ENCODE measurements at regions not wholly inside any gene's neighbourhood (a gene's known extent, or its start where the extent isn't known, plus 50 kb on each side); places are given as distances from the start of the nearest gene placed in this dataset.
"Not testable (repeated sequence)": the region's sequence is repeated elsewhere in the genome, so short reads cannot be mapped to it uniquely, and the experiment has no call there.

DNA sequence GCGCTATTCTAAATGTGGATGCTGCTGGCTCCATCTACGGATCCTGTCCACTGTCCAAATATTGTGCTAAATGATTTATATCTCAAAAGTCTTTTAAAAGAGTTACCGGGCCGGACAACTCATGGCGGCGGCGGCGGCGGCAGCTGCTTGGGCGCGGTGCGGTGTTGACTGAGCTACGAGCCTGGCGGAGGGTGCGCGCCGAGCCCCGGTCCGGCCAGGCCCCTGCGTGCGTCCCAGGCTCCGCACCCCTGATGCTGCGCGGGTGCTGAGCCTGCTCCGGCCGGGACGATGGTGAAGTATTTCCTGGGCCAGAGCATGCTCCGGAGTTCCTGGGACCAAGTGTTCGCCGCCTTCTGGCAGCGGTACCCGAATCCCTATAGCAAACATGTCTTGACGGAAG lies 303.4 kb downstream of the CENPW start:
- DNase-seq (ENCODE audit: low read depth, low spot score): no peak
- H3K4me3 ChIP-seq (ENCODE audit: low read length): no peak overlapping the region

DNA sequence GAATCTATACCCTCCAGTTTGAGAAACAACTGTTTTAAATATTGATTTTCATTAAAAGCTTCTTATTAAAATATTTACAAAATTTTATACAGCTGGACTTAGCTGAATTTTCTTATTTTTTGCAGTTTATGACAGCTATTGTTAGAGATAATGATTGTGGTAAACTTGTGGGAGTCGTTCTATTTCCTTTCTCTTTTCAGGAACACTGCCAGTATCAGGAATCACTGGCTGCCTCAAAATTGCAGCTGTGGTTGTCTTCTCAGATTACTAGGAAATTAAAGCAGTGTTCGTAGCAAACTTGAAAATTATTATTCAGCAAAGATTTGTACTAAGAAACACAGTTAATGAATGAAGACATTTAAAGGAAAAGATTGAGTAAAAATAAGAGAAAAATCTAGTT lies 311.0 kb downstream of the CENPW start:
- DNase-seq (ENCODE audit: low read depth, low spot score): no peak
- H3K4me3 ChIP-seq (ENCODE audit: low read length): no peak overlapping the region

DNA sequence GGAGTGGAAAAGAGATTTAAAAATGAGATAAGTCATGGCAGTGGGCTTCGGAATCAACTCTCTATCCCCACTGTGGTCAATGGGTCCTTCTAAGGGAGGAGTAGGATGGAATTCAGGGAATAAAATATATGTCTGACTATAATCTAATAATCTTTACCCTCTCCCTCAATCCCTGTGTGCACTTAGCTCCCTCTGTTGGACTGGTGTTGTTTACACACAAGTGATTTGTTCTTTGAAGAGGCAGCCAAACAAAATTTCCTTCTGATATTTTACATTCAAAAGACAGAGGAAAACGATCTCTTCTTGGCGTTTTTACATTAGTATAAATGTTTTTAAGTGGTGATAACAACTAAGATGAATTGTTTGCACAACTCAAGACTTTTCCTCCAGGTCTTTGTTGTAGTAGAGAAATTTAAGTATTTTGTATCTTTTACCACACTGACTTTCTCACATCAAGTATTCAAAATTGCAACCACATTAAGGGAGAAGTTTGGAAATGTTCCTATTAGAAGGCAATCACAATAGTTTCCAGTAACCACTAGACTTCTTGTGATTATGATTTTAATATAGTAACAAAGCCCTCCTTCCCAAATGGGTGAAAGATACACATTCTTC lies 317.8 kb downstream of the CENPW start:
- peak; percentile 2 for DNase-seq (ENCODE audit: low read depth, low spot score)
- H3K4me3 ChIP-seq (ENCODE audit: low read length): no peak overlapping the region

DNA sequence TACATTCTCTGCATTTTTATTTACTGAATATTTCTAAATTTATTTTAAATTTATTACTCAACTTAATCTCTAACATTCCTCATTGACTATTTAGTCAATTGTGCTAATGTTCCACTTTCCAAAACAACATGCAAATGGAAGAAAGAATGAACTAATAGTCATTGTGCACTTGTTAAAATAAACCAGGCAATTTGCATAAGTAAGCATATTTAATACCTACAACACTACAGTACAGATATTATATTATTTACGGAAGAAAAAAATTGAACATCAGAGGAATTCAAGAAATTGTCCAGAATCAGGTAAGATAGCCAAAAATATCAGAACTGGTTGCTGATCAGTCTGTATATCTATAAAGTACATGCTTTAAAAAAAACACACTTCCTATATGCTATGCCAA lies 320.5 kb downstream of the CENPW start:
- H3K4me3 ChIP-seq (ENCODE audit: low read length): no peak overlapping the region
- no peak for DNase-seq (ENCODE audit: low read depth, low spot score)

DNA sequence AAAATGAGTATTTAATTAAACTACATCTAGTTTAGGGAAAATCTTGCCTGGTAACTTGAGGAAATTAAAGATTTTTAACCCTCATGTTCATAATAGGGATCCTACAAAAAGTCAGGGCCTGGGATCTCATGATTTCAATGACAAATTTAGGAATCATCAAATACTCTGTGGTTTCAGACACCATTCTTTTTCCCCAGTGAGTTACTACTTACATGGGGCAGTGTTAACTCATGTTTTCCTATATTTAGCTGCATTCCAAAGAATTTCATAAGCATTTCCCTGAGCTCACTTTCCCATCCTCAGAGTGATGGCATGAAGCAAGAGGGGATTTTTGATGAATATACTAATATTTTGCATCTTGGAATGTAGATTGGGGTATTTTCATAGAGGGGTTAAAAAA lies 321.7 kb downstream of the CENPW start:
- H3K4me3 ChIP-seq (ENCODE audit: low read length): no peak overlapping the region
- no peak for DNase-seq (ENCODE audit: low read depth, low spot score)

DNA sequence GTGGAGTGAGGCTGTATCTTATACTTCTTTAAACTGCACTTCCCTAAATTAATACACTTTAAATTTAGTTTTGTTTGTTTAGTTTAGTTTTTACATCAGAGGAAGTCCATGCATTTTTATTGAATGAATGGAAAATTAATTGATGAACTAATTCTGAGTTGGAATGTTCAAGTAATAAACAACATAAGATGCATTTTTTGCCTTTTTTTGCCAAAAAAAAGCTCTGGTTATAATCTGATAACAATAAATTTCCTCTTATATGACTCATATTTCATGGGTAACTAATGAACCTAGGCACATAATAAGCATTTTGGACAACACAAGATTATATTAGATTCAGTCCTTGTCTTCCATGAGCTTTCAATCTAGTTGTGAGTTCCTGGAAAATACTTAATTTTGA lies 323.1 kb downstream of the CENPW start:
- DNase-seq (ENCODE audit: low read depth, low spot score): no peak
- no peak overlapping the region for H3K4me3 ChIP-seq (ENCODE audit: low read length)

DNA sequence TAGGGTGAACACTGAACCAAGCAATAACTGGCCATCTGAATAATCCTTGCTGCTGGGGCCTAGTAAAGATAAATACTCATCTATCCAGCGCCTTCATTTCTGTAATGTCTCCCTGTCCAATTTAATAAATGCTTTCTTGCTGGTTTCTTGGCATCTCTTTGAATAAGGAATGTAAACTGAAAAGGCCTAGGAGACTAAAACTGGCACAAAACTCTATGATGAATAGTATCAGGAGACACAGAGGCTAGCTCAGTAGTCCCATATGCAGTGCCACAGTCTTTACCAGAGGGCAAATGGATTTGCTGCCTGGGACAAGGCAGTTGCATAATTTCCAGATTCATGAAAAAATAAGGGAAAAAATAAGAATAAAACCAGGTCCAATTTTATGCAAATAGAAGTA lies 324.4 kb downstream of the CENPW start:
- DNase-seq (ENCODE audit: low read depth, low spot score): no peak
- H3K4me3 ChIP-seq (ENCODE audit: low read length): no peak overlapping the region

DNA sequence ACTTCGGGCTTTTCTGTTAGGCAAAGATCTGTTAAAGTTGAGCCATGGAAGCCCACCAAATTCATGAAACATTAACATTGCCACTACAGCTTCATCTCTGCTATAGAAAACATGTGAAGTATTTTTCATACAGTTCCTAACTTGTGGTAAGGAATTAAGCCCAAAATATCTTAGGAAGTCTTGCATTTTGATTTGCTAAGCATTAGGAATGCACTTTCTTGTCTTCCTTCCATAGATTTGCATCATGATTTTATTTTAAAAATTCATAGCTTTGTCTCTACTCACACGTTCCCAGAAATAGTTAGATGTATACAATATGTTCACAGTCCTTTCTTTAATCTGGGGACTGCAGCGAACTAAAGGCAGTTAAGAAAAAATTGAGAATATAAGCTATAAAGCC lies 325.6 kb downstream of the CENPW start:
- no peak overlapping the region for H3K4me3 ChIP-seq (ENCODE audit: low read length)
- DNase-seq (ENCODE audit: low read depth, low spot score): no peak

DNA sequence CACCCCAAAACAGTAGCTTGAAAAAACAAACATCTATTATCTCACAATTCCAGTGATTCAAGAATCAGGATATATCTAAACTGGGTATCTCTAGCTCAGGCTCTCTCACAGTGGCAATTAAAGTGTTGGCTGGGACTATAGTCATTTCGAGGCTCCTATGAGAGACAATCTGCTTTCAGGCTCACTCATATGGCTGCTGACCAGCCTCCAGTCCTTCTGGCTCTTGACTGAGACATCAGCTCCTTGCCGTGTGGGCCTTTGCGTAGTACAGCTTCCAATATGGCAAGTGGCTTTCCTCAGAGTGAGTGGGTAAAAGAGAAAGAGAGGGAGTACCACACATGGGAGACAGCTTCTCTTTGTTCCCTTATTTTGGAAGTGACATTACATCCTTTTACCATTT lies 327.2 kb downstream of the CENPW start:
- no peak overlapping the region for H3K4me3 ChIP-seq (ENCODE audit: low read length)
- DNase-seq (ENCODE audit: low read depth, low spot score): no peak

DNA sequence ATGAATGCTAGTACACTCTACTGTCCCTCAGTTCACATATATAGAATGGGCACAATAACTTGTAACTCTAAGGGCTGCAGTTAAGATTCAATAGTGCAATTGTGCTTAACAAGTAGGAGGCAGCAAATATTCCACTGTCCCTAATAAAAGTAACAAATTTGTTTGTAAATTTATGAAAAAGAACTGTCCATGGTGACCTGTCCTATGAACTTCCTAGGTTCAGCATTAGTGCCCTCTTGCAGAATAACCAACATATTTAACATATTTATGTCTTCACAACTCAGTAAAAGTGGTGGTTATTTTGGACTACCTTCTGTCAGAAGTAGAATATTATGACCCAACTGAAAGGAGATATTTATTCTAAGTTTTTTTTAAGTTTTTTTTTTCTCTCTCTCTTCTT lies 327.8 kb downstream of the CENPW start:
- no peak overlapping the region for H3K4me3 ChIP-seq (ENCODE audit: low read length)
- DNase-seq (ENCODE audit: low read depth, low spot score): no peak

DNA sequence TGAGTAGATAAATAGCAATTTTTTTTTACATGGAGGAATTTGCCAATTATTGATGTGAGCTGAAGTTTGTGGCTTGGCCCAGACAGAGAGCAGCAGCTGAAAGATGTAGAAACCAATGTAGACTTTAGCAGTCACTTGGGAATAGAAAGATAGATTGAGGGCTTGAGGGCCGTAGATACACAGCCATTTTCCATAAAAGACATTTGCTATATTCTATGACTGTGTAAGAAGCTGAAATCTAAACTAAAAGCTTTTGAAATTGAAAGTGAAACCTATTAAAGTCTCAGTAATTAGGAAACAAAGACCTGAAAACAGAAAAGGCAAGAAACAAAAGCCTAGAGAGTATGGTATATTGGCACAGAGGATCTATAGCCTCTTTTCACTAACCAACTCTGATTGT lies 332.7 kb downstream of the CENPW start:
- H3K4me3 ChIP-seq (ENCODE audit: low read length): no peak overlapping the region
- DNase-seq (ENCODE audit: low read depth, low spot score): no peak

DNA sequence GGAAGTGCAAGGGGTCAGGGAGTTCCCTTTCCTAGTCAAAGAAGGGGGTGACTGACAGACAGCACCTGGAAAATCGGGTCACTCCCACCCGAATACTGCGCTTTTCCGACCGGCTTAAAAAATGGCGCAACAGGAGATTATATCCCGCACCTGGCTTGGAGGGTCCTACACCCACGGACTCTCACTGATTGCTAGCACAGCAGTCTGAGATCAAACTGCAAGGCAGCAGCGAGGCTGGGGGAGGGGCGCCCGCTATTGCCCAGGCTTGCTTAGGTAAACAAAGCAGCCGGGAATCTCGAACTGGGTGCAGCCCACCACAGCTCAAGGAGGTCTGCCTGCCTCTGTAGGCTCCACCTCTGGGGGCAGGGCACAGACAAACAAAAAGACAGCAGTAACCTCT lies 333.8 kb downstream of the CENPW start:
- H3K4me3 ChIP-seq (ENCODE audit: low read length); DNase-seq (ENCODE audit: low read depth, low spot score): not testable (repeated sequence)

DNA sequence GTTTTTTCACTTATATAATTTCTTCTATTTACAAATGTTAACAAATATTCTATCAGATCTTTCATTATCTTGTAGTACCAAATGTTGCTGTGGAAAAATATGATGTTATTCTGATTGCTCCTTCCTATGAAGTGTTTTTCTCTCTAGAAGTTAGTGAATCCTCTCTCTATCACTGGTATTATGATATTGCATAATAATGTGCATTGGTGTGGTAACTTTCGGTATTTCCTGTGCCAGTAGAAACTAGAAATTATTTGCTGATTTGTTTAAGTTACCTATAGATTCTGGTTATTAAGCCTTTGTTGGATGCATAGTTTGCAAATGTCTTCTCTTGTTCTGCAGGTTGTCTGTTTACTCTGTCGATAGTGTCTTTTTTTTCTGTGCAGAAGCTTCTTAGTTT lies 342.5 kb downstream of the CENPW start:
- DNase-seq (ENCODE audit: low read depth, low spot score): no peak
- H3K4me3 ChIP-seq (ENCODE audit: low read length): no peak overlapping the region

DNA sequence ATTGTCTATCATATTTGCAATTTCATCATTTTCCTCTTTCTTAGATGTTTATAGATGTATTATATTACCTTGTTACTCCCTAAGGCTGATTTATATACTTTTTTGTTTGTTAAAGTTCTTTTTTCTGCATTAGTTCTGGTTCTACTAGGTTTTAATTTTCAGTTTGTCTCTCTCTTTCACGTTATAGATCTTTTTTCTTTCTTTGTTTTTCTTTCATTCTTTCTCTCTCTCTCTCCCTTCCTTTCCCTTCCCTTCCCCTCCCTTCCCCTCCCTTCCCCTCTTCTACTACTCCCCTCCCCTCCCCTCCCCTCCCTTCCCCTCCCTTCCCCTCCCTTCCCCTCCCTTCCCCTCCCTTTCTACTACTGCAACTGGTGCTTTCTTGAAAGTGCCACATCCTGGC lies 345.3 kb downstream of the CENPW start:
- DNase-seq (ENCODE audit: low read depth, low spot score): no peak
- no peak overlapping the region for H3K4me3 ChIP-seq (ENCODE audit: low read length)

DNA sequence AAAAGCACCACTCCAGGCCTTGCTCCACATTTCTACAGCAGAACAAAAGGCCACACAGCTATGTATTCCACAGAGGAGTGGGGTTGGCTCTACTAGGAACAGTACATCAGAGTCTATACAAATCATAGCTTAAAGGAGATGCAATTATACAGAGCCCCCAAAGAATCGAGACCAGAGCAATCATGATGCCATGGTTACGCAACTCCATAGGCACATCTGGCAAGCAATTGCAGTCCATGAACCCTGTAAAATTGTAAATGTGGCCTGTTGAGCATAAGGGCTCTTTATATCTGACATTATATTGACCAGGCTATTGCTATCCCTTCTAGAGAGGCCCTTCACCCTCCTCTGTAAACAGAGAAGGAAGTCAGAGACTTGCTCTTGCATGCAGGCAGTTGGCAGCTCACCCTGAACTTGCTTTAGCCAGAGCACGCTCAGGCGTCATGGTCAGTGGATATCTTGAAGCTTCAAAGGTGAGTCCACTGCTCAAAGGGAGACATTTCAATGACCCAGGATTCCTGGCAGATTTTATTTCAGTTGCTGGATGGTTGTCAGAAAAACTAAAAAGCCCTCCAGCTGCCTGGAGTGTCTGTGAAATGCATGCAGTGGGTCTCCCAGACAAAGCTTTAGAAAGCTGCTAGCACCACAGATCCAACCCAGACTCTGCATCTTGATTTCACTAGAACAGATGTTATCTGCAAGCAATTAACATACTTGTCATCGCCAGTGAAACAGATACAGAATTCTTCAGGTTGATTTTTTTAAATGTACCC lies 357.2 kb downstream of the CENPW start:
- H3K4me3 ChIP-seq (ENCODE audit: low read length): no peak overlapping the region
- no peak for DNase-seq (ENCODE audit: low read depth, low spot score)

DNA sequence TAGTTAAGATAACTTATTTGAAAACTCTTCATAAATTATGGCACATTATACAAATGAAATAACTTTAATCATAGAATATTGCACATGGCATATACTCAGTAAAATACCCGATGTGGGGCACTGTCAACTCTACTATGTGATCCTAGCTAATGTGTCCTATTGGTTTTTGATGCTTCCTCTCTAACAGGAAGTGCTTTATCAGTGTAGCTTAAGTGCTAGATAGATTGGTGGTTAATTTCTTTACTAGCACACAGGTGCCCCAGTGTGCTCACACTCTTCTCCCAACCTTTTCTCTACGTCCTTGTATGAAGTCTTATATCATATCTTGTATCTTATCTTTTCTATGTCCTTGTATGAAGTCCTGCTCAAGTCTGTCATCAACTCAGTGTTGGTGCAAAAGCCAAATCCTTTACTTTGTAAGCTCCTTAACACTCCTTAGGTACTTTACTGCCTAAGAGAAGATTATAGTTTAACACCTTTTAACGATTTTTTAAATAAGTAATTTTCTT lies 358.9 kb downstream of the CENPW start:
- no peak for DNase-seq (ENCODE audit: low read depth, low spot score)
- H3K4me3 ChIP-seq (ENCODE audit: low read length): no peak overlapping the region

DNA sequence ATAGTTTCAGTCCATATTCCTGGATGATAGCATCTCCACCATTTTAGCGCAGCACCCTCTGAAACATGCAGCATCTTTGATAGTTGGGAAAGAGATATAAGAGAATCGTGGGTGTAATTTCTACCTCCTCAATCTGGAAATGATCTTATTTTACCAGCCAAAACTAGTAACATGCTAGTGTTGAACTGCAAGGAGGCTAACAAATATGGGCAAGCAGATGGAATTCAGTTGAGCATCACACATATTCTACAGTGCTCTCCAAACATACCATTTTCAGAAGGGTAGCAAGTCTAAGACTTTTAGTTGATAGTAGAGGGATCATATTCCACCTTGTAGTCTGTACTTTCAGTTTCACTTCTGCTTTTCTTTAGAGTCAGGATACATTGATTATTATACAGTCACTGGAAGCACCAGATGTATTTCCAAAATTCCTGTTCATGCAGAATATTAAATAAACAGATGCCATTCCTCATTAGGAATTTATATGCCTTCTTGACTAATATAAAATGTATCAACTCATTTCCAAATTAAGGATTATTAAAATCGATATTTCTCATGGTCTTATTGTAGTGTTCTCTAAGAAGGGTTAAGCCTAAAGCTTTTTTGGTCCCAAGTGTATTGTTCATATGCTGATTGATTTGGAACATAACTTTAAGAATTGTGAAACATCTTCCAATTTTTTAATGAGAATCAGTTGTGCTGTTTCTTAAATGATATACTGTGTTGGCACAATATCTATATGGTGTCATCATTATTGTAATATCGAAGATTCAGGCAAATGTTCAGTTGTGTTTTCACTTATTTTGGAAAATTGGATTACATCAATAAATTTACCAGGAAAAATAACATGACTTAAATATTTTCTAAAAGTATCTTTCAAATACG lies 362.0 kb downstream of the CENPW start:
- DNase-seq (ENCODE audit: low read depth, low spot score): no peak
- H3K4me3 ChIP-seq (ENCODE audit: low read length): peak overlapping the region; percentile 12

DNA sequence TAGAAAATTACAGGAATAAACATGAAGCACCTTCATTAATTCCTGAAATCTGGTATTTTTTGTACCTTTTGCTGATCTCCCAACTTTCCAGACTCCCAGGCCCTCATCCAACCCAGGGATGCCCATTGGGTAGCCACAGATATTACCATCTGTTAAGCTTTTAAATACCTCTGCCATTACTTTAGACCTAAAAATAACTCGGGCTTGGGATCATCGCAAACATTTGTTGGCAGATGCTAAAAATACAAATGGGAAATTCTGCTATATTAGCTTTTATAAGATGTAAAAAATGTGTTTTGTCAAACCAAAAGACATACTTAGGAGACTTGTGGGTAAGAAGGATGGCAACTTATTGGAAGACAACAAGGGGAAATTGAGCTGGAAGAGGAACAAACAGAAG lies 376.1 kb downstream of the CENPW start:
- H3K4me3 ChIP-seq (ENCODE audit: low read length): no peak overlapping the region
- DNase-seq (ENCODE audit: low read depth, low spot score): no peak

DNA sequence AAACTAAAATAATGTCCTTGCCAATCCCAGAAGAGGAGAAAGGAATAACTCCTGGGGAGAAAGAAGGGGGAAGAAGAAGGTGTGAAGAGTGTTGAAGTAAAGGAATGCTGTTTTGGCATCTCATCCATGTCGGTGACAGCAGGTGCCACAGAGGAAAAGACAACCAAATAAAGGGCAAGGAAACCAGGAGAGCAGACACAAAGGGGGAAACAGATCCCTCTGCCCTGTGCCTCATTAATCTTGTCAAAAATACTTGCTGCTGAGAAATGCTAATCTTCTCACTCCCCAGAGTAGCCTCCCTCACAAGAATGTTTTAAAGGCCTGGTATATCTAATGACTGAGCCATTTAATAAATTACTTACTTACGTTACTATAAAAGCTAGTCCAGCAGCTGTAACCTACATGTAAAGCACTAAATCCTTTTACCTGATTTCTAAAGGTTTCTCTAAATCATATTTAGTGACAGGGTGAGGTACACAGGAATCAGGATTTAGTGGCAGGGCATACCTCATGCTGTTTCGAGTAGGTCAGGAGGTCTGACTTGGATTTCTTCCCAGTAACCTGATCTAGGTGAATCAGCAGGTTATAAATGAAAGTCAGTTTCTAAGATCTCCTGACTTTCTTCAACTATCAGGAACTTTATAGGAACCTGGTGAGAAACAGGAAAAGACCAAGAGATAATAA lies 377.1 kb downstream of the CENPW start:
- H3K4me3 ChIP-seq (ENCODE audit: low read length): no peak overlapping the region
- DNase-seq (ENCODE audit: low read depth, low spot score): no peak
